GM23338 (cell line): ENCODE measurements at regions not wholly inside any gene's neighbourhood (a gene's known extent, or its start where the extent isn't known, plus 50 kb on each side); places are given as distances from the start of the nearest gene placed in this dataset.

Experiments
- ATAC-seq: fragments of 200-7000 bp; cut with Tn5 transposase; 3 replicates; pipeline ENCODE4 v1.9.1; 2020
- DNase-seq: peaks from one replicate; pipeline ENCODE4 v3.0.0-alpha.2; 2015; ENCODE audit warnings: low spot score
- H2AFZ ChIP-seq: fragments of 200-600 bp; sonication (generic); 2 replicates; pipeline ENCODE4 v1.8.0; 2016; ENCODE audit warnings: antibody characterized with exemption, mild to moderate bottlenecking, moderate library complexity
- H3F3A ChIP-seq: fragments of 200-600 bp; sonication (generic); replicated peaks from 2 replicates; pipeline ENCODE4 v1.8.0; 2017; ENCODE audit warnings: antibody characterized with exemption, mixed run types, low read depth
- H3K27ac ChIP-seq: fragments of 200-600 bp; sonication (generic); 2 replicates; pipeline ENCODE4 v1.6.1; 2016; ENCODE audit warnings: low read depth
- H3K27me3 ChIP-seq: fragments of 200-600 bp; sonication (generic); 2 replicates; pipeline ENCODE4 v1.8.0; 2016; ENCODE audit warnings: mild to moderate bottlenecking, mixed run types, moderate library complexity; ENCODE audit not compliant: insufficient read depth
- H3K36me3 ChIP-seq: fragments of 200-600 bp; sonication (generic); 2 replicates; pipeline ENCODE4 v1.8.0; 2016; ENCODE audit warnings: mild to moderate bottlenecking; ENCODE audit not compliant: insufficient read depth
- H3K4me1 ChIP-seq: fragments of 200-600 bp; sonication (generic); 2 replicates; pipeline ENCODE4 v1.8.0; 2016; ENCODE audit warnings: mild to moderate bottlenecking, moderate library complexity; ENCODE audit not compliant: insufficient read depth
- H3K4me2 ChIP-seq: fragments of 200-600 bp; sonication (generic); 2 replicates; pipeline ENCODE4 v1.7.1; 2017; ENCODE audit warnings: mixed run types
- H3K4me3 ChIP-seq: fragments of 200-600 bp; sonication (generic); 2 replicates; pipeline ENCODE4 v1.6.1; 2016; ENCODE audit warnings: mixed run types
- H3K79me2 ChIP-seq: fragments of 200-600 bp; sonication (generic); replicated peaks from 2 replicates; pipeline ENCODE4 v1.8.0; 2017; ENCODE audit warnings: mild to moderate bottlenecking; ENCODE audit not compliant: insufficient read depth
- H3K9me2 ChIP-seq: fragments of 200-600 bp; sonication (generic); 2 replicates; pipeline ENCODE4 v1.8.0; 2017; ENCODE audit not compliant: insufficient read depth
- H4K20me1 ChIP-seq: fragments of 200-600 bp; sonication (generic); replicated peaks from 2 replicates; pipeline ENCODE4 v1.8.0; 2017; ENCODE audit warnings: mild to moderate bottlenecking; ENCODE audit not compliant: insufficient read depth
- H3K27ac Mint-ChIP-seq: 2 replicates; pipeline ENCODE4 v1.8.0; 2020; ENCODE audit warnings: inconsistent platforms, mild to moderate bottlenecking, moderate library complexity, mixed read lengths
- H3K27me3 Mint-ChIP-seq: 3 replicates; pipeline ENCODE4 v1.8.0; 2022; ENCODE audit warnings: low read depth, mild to moderate bottlenecking, moderate library complexity, mixed read lengths, inconsistent platforms; ENCODE audit not compliant: insufficient read depth, poor library complexity
- H3K36me3 Mint-ChIP-seq: 3 replicates; pipeline ENCODE4 v1.8.0; 2021; ENCODE audit warnings: low read depth, mild to moderate bottlenecking, inconsistent platforms, moderate library complexity, mixed read lengths
- H3K4me1 Mint-ChIP-seq: 3 replicates; pipeline ENCODE4 v1.8.0; 2020; ENCODE audit warnings: mild to moderate bottlenecking, inconsistent platforms, mixed read lengths
- H3K4me3 Mint-ChIP-seq: 3 replicates; pipeline ENCODE4 v1.8.0; 2021; ENCODE audit warnings: moderate library complexity, mild to moderate bottlenecking, inconsistent platforms, mixed read lengths
- H3K9me3 Mint-ChIP-seq: 3 replicates; pipeline ENCODE4 v1.8.0; 2020; ENCODE audit warnings: moderate library complexity, mild to moderate bottlenecking, inconsistent platforms, mixed read lengths
- CTCF ChIP-seq, 2 experiments: fragments of 200-600 bp in 1 of 2; sonication (generic) in 1 of 2; conservative IDR thresholded peaks; 2 replicates each; pipeline versions ENCODE4 v1.5.1 to v1.6.1; 2016 to 2017; ENCODE audit warnings: antibody characterized with exemption in 2 of 2, low read depth in 2 of 2, mild to moderate bottlenecking in 2 of 2, moderate library complexity in 1 of 2
- ETS1 ChIP-seq: IDR thresholded peaks from 2 replicates; pipeline ENCODE4 v1.6.1; 2016; ENCODE audit warnings: antibody characterized with exemption
- EZH2 ChIP-seq: fragments of 200-600 bp; sonication (generic); IDR thresholded peaks from one replicate; pipeline ENCODE4 v1.8.0; 2017; ENCODE audit warnings: antibody characterized with exemption, mild to moderate bottlenecking, low read depth; ENCODE audit not compliant: unreplicated experiment
- EZH2phosphoT487 ChIP-seq: fragments of 200-600 bp; sonication (generic); IDR thresholded peaks from one replicate; pipeline ENCODE4 v1.8.1; 2018; ENCODE audit warnings: antibody characterized with exemption; ENCODE audit not compliant: unreplicated experiment
- JUNB ChIP-seq: IDR thresholded peaks from one replicate; pipeline ENCODE4 v1.6.1; 2016; ENCODE audit warnings: antibody characterized with exemption; ENCODE audit not compliant: unreplicated experiment
- STAT1 ChIP-seq: IDR thresholded peaks from one replicate; pipeline ENCODE4 v1.6.1; 2016; ENCODE audit warnings: antibody characterized with exemption; ENCODE audit not compliant: unreplicated experiment
- ZNF114 ChIP-seq: fragments of 250-450 bp; sonication (Bioruptor Pico); IDR thresholded peaks from 2 replicates; pipeline ENCODE4 v1.5.0; 2020; ENCODE audit warnings: mild to moderate bottlenecking, moderate library complexity
- ZNF462 ChIP-seq: fragments of 250-450 bp; sonication (Bioruptor Pico); IDR thresholded peaks from 2 replicates; pipeline ENCODE4 v1.5.0; 2020; ENCODE audit warnings: mild to moderate bottlenecking, moderate library complexity

GRCh38 chr2:57100436-57100835 is 916.6 kb downstream of the CCDC85A start:
- H2AFZ ChIP-seq = no peak overlapping the region
- H3K27me3 Mint-ChIP-seq = no peaks in the 10 kb centered on the region
- no peaks in the 10 kb centered on the region for H3K36me3 Mint-ChIP-seq
- ATAC-seq (no peak), DNase-seq (no peak)
- no peak overlapping the region for H3K4me2 ChIP-seq
- no peak overlapping the region for H3K27ac ChIP-seq
- no peak overlapping the region for H3K27ac Mint-ChIP-seq
- no peak overlapping the region for H3K4me3 Mint-ChIP-seq
- H4K20me1 ChIP-seq = no peaks in the 10 kb centered on the region
- no peaks in the 10 kb centered on the region for H3K27me3 ChIP-seq
- H3K9me2 ChIP-seq = no peaks in the 10 kb centered on the region
- peaks cover 4% of the 10 kb centered on the region; the same call in 1 of the 3 replicates for H3K9me3 Mint-ChIP-seq
- H3K4me1 Mint-ChIP-seq = no peaks in the 10 kb centered on the region
- no peaks in the 10 kb centered on the region for H3K79me2 ChIP-seq
- TF ChIP-seq ETS1 = no peak
- TF ChIP-seq EZH2 = no peak
- TF ChIP-seq ZNF114 = no peak
- no peak for TF ChIP-seq ZNF462 (CRISPR knock-in tag)
- TF ChIP-seq EZH2phosphoT487 = no peak
- H3K4me3 ChIP-seq = no peak overlapping the region
- no peaks in the 10 kb centered on the region for H3F3A ChIP-seq
- no peaks in the 10 kb centered on the region for H3K4me1 ChIP-seq
- no peaks in the 10 kb centered on the region for H3K36me3 ChIP-seq

GRCh38 chr2:57105694-57106093 is 921.9 kb downstream of the CCDC85A start:
- 0 out of 2 replicates have a peak, but pooled peaks cover 5% of the 10 kb centered on the region for H3K9me2 ChIP-seq

More at GRCh38 chr2:57105694-57106093, 921.9 kb downstream of the CCDC85A start:
- H3K36me3 Mint-ChIP-seq = peaks cover 4% of the 10 kb centered on the region; the same call in 1 of the 3 replicates
- TF ChIP-seq CTCF (conservative IDR thresholded peaks at IDR 0.05; ENCODE audit: low read depth in 2 of 2) (peak in 1 of 2 experiments; percentile 23; a peak in 2 of 4 replicates), STAT1 (no peak), JUNB (no peak)
- H3K4me3 Mint-ChIP-seq = no peak overlapping the region
- H3K27ac Mint-ChIP-seq = no peak overlapping the region
- H3K27ac ChIP-seq = no peak overlapping the region
- no peaks in the 10 kb centered on the region for H3K79me2 ChIP-seq
- H2AFZ ChIP-seq = no peak overlapping the region
- peaks cover 7% of the 10 kb centered on the region; the same call in 2 of the 3 replicates for H3K9me3 Mint-ChIP-seq
- H3K4me2 ChIP-seq = no peak overlapping the region
- DNase-seq (peak; percentile 5), ATAC-seq (peak; percentile 48; the same call in 2 of the 3 replicates)
- no peaks in the 10 kb centered on the region for H3K27me3 ChIP-seq
- H3K4me1 ChIP-seq = no peaks in the 10 kb centered on the region
- H3K27me3 Mint-ChIP-seq = no peaks in the 10 kb centered on the region
- no peaks in the 10 kb centered on the region for H3K36me3 ChIP-seq
- H3K4me1 Mint-ChIP-seq = no peaks in the 10 kb centered on the region
- no peak overlapping the region for H3K4me3 ChIP-seq
- H3F3A ChIP-seq = no peaks in the 10 kb centered on the region
- no peaks in the 10 kb centered on the region for H4K20me1 ChIP-seq
